Brain microvascular endothelial cell (primary cell): ENCODE measurements at regions not wholly inside any gene's neighbourhood (a gene's known extent, or its start where the extent isn't known, plus 50 kb on each side); places are given as distances from the start of the nearest gene placed in this dataset.

Source experiments
- DNase-seq: peaks from one replicate; pipeline ENCODE4 v3.0.0-alpha.2; 2020
- H3K27ac ChIP-seq: fragments of 250-450 bp; sonication (Bioruptor Pico); 2 replicates; pipeline ENCODE4 v1.5.1; 2020; ENCODE audit warnings: mild to moderate bottlenecking, moderate library complexity
- H3K27me3 ChIP-seq: fragments of 250-450 bp; sonication (Bioruptor Pico); replicated peaks from 2 replicates; pipeline ENCODE4 v1.5.1; 2020; ENCODE audit warnings: mild to moderate bottlenecking
- H3K36me3 ChIP-seq: fragments of 250-450 bp; sonication (Bioruptor Pico); replicated peaks from 2 replicates; pipeline ENCODE4 v1.5.1; 2020; ENCODE audit warnings: mild to moderate bottlenecking
- H3K4me3 ChIP-seq: 2 replicates; pipeline ENCODE4 v1.5.1; 2011; ENCODE audit warnings: low read depth, mild to moderate bottlenecking, control low read depth, low read length, moderate library complexity
- CTCF ChIP-seq: IDR thresholded peaks from 2 replicates; pipeline ENCODE4 v1.5.1; 2011; ENCODE audit warnings: low read depth, mild to moderate bottlenecking, moderate library complexity, low read length, control low read depth, inconsistent platforms; ENCODE audit errors: missing control alignments
- in situ Hi-C: cut with HindIII; loops from 2 replicates; pipeline ENCODE4 v1.10.0; 2017; ENCODE audit warnings: low sequenced_read_pairs, low pct_ligation_motif_present

- Histone ChIP-seq H3K27me3 (no peaks in the 10 kb centered on the region), H3K27ac (no peak overlapping the region), H3K36me3 (no peaks in the 10 kb centered on the region), H3K4me3 (no peak overlapping the region)
- in situ Hi-C loops: no loop called here
- TF ChIP-seq CTCF: no peak
- no peak for DNase-seq
These were observed 242.0 kb upstream of the TSHZ3 start for GRCh38 chr19:31591258-31591657.

GRCh38 chr19:31592456-31592855, 243.2 kb upstream of the TSHZ3 start:
- no peaks in the 10 kb centered on the region for H3K36me3 ChIP-seq
- in situ Hi-C loops: no loop called here
- no peak overlapping the region for H3K27ac ChIP-seq
- H3K27me3 ChIP-seq: no peaks in the 10 kb centered on the region
- no peak for TF ChIP-seq CTCF
- no peak overlapping the region for H3K4me3 ChIP-seq
- DNase-seq: no peak

GRCh38 chr19:31594701-31595100, 245.5 kb upstream of the TSHZ3 start:
- Histone ChIP-seq H3K27me3 (no peaks in the 10 kb centered on the region), H3K36me3 (no peaks in the 10 kb centered on the region), H3K27ac (no peak overlapping the region), H3K4me3 (no peak overlapping the region)
- DNase-seq: no peak
- in situ Hi-C loops: no loop called here
- no peak for TF ChIP-seq CTCF

GRCh38 chr19:31595521-31595920, 246.3 kb upstream of the TSHZ3 start:
- Histone ChIP-seq H3K27ac (no peak overlapping the region), H3K4me3 (no peak overlapping the region), H3K36me3 (no peaks in the 10 kb centered on the region), H3K27me3 (no peaks in the 10 kb centered on the region)
- in situ Hi-C loops: no loop called here
- no peak for TF ChIP-seq CTCF
- DNase-seq: no peak

GRCh38 chr19:31596751-31597150, 247.5 kb upstream of the TSHZ3 start:
- in situ Hi-C loops: no loop called here
- H3K27ac ChIP-seq: no peak overlapping the region
- H3K27me3 ChIP-seq: no peaks in the 10 kb centered on the region
- no peak for TF ChIP-seq CTCF
- no peak for DNase-seq
- no peaks in the 10 kb centered on the region for H3K36me3 ChIP-seq
- H3K4me3 ChIP-seq: no peak overlapping the region

- H3K27ac ChIP-seq: no peak overlapping the region
- TF ChIP-seq CTCF: no peak
- DNase-seq: no peak
- in situ Hi-C loops: no loop called here
- no peaks in the 10 kb centered on the region for H3K36me3 ChIP-seq
- H3K27me3 ChIP-seq: no peaks in the 10 kb centered on the region
- H3K4me3 ChIP-seq: no peak overlapping the region
These were observed 248.4 kb upstream of the TSHZ3 start for GRCh38 chr19:31597616-31598015.
